ENCODE measurements at regions not wholly inside any gene's neighbourhood (a gene's known extent, or its start where the extent isn't known, plus 50 kb on each side); places are given as distances from the start of the nearest gene placed in this dataset.

GRCh38 chr16:65773301-65773874, 593.1 kb upstream of the CDH5 start:
- no peaks in the 10 kb centered on the region for H3K36me3 ChIP-seq (ENCODE audit: control insufficient read depth in 1 of 2, insufficient read depth in 2 of 2, low read length in 1 of 2)
- ATAC-seq (ENCODE audit: low FRiP score) (no peak), DNase-seq (no peak)
- H3K9me3 ChIP-seq (ENCODE audit: control insufficient read depth, low read length), result peaks cover 6% of the 10 kb centered on the region
- H3K27me3 ChIP-seq (ENCODE audit: control insufficient read depth in 1 of 2, insufficient read depth in 2 of 2, low read length in 1 of 2), result no peaks in the 10 kb centered on the region
- no peak overlapping the region for H3K27ac ChIP-seq (ENCODE audit: low read depth in 1 of 2, low read length in 2 of 2)
- no peaks in the 10 kb centered on the region for H3K4me1 ChIP-seq (ENCODE audit: control insufficient read depth in 1 of 2, insufficient read depth in 2 of 2, low read length in 2 of 2)
- no peak overlapping the region for H3K4me3 ChIP-seq (ENCODE audit: low read length in 2 of 2)
- WGBS, 2 donors, result 79 to 86% methylated on average over 10 of the region's 10 CpGs
- intact Hi-C loops (cut with DNase I), result no loop called here

GRCh38 chr16:65772134-65772732, 594.3 kb upstream of the CDH5 start:
- peaks cover 6% of the 10 kb centered on the region for H3K9me3 ChIP-seq (ENCODE audit: control insufficient read depth, low read length)
- no peak for DNase-seq

GRCh38 chr16:65771707-65772106, 594.8 kb upstream of the CDH5 start:
- DNase-seq (no peak), ATAC-seq (ENCODE audit: low FRiP score) (no peak)
- Histone ChIP-seq H3K4me1 (ENCODE audit: control insufficient read depth in 1 of 2, insufficient read depth in 2 of 2, low read length in 2 of 2) (no peaks in the 10 kb centered on the region), H3K9me3 (ENCODE audit: control insufficient read depth, low read length) (peaks cover 6% of the 10 kb centered on the region), H3K36me3 (ENCODE audit: control insufficient read depth in 1 of 2, insufficient read depth in 2 of 2, low read length in 1 of 2) (no peaks in the 10 kb centered on the region), H3K27me3 (ENCODE audit: control insufficient read depth in 1 of 2, insufficient read depth in 2 of 2, low read length in 1 of 2) (no peaks in the 10 kb centered on the region), H3K4me3 (ENCODE audit: low read length in 2 of 2) (no peak overlapping the region), H3K27ac (ENCODE audit: low read depth in 1 of 2, low read length in 2 of 2) (no peak overlapping the region)
- intact Hi-C loops (cut with DNase I), result no loop called here
- WGBS, 2 donors, result 33 to 47% methylated on average over 1 of the region's 1 CpG

More at GRCh38 chr16:65772134-65772732, 594.3 kb upstream of the CDH5 start:
- intact Hi-C loops (cut with DNase I), result no loop called here
- ATAC-seq (ENCODE audit: low FRiP score), result no peak
- Histone ChIP-seq H3K4me1 (ENCODE audit: control insufficient read depth in 1 of 2, insufficient read depth in 2 of 2, low read length in 2 of 2) (no peaks in the 10 kb centered on the region), H3K27ac (ENCODE audit: low read depth in 1 of 2, low read length in 2 of 2) (no peak overlapping the region), H3K27me3 (ENCODE audit: control insufficient read depth in 1 of 2, insufficient read depth in 2 of 2, low read length in 1 of 2) (no peaks in the 10 kb centered on the region), H3K36me3 (ENCODE audit: control insufficient read depth in 1 of 2, insufficient read depth in 2 of 2, low read length in 1 of 2) (no peaks in the 10 kb centered on the region), H3K4me3 (ENCODE audit: low read length in 2 of 2) (no peak overlapping the region)
- WGBS, 2 donors, result 75 to 82% methylated on average over 5 of the region's 5 CpGs

- DNase-seq (no peak), ATAC-seq (ENCODE audit: low FRiP score) (no peak)
- Histone ChIP-seq H3K36me3 (ENCODE audit: control insufficient read depth in 1 of 2, insufficient read depth in 2 of 2, low read length in 1 of 2) (no peaks in the 10 kb centered on the region), H3K9me3 (ENCODE audit: control insufficient read depth, low read length) (peaks cover 4% of the 10 kb centered on the region), H3K27ac (ENCODE audit: low read depth in 1 of 2, low read length in 2 of 2) (no peak overlapping the region), H3K4me3 (ENCODE audit: low read length in 2 of 2) (no peak overlapping the region), H3K27me3 (ENCODE audit: control insufficient read depth in 1 of 2, insufficient read depth in 2 of 2, low read length in 1 of 2) (no peaks in the 10 kb centered on the region), H3K4me1 (ENCODE audit: control insufficient read depth in 1 of 2, insufficient read depth in 2 of 2, low read length in 2 of 2) (no peaks in the 10 kb centered on the region)
- 88 to 99% methylated on average over 1 of the region's 1 CpG for WGBS, 2 donors
- intact Hi-C loops (cut with DNase I), result no loop called here
Measured at GRCh38 chr16:65770752-65771151, 595.7 kb upstream of the CDH5 start.

GRCh38 chr16:65769776-65770438, 596.6 kb upstream of the CDH5 start:
- Histone ChIP-seq H3K4me3 (ENCODE audit: low read length in 2 of 2) (no peak overlapping the region), H3K4me1 (ENCODE audit: control insufficient read depth in 1 of 2, insufficient read depth in 2 of 2, low read length in 2 of 2) (no peaks in the 10 kb centered on the region), H3K27ac (ENCODE audit: low read depth in 1 of 2, low read length in 2 of 2) (no peak overlapping the region), H3K27me3 (ENCODE audit: control insufficient read depth in 1 of 2, insufficient read depth in 2 of 2, low read length in 1 of 2) (no peaks in the 10 kb centered on the region), H3K36me3 (ENCODE audit: control insufficient read depth in 1 of 2, insufficient read depth in 2 of 2, low read length in 1 of 2) (no peaks in the 10 kb centered on the region), H3K9me3 (ENCODE audit: control insufficient read depth, low read length) (peaks cover 4% of the 10 kb centered on the region)
- ATAC-seq (ENCODE audit: low FRiP score), result no peak
- 95 to 100% methylated on average over 1 of the region's 1 CpG for WGBS, 2 donors
- DNase-seq, result no peak
- intact Hi-C loops (cut with DNase I), result no loop called here

GRCh38 chr16:65769055-65769465, 597.4 kb upstream of the CDH5 start:
- peaks cover 4% of the 10 kb centered on the region for H3K9me3 ChIP-seq (ENCODE audit: control insufficient read depth, low read length)
- no peaks in the 10 kb centered on the region for H3K27me3 ChIP-seq (ENCODE audit: control insufficient read depth in 1 of 2, insufficient read depth in 2 of 2, low read length in 1 of 2)
- ATAC-seq (ENCODE audit: low FRiP score), result no peak
- WGBS, 2 donors, result 70 to 79% methylated on average over 1 of the region's 1 CpG
- H3K4me1 ChIP-seq (ENCODE audit: control insufficient read depth in 1 of 2, insufficient read depth in 2 of 2, low read length in 2 of 2), result no peaks in the 10 kb centered on the region
- H3K27ac ChIP-seq (ENCODE audit: low read depth in 1 of 2, low read length in 2 of 2), result no peak overlapping the region
- H3K36me3 ChIP-seq (ENCODE audit: control insufficient read depth in 1 of 2, insufficient read depth in 2 of 2, low read length in 1 of 2), result no peaks in the 10 kb centered on the region
- no peak for DNase-seq
- no peak overlapping the region for H3K4me3 ChIP-seq (ENCODE audit: low read length in 2 of 2)
- intact Hi-C loops (cut with DNase I), result no loop called here

GRCh38 chr16:65767125-65767524, 599.4 kb upstream of the CDH5 start:
- Histone ChIP-seq H3K4me1 (ENCODE audit: control insufficient read depth in 1 of 2, insufficient read depth in 2 of 2, low read length in 2 of 2) (no peaks in the 10 kb centered on the region), H3K36me3 (ENCODE audit: control insufficient read depth in 1 of 2, insufficient read depth in 2 of 2, low read length in 1 of 2) (no peaks in the 10 kb centered on the region), H3K4me3 (ENCODE audit: low read length in 2 of 2) (no peak overlapping the region), H3K27me3 (ENCODE audit: control insufficient read depth in 1 of 2, insufficient read depth in 2 of 2, low read length in 1 of 2) (no peaks in the 10 kb centered on the region), H3K27ac (ENCODE audit: low read depth in 1 of 2, low read length in 2 of 2) (no peak overlapping the region), H3K9me3 (ENCODE audit: control insufficient read depth, low read length) (peaks cover 4% of the 10 kb centered on the region)
- intact Hi-C loops (cut with DNase I), result no loop called here
- no peak for DNase-seq
- 85 to 91% methylated on average over 4 of the region's 4 CpGs for WGBS, 2 donors
- ATAC-seq (ENCODE audit: low FRiP score), result no peak

GRCh38 chr16:65763640-65764305, 602.7 kb upstream of the CDH5 start:
- Histone ChIP-seq H3K4me1 (ENCODE audit: control insufficient read depth in 1 of 2, insufficient read depth in 2 of 2, low read length in 2 of 2) (no peaks in the 10 kb centered on the region), H3K27me3 (ENCODE audit: control insufficient read depth in 1 of 2, insufficient read depth in 2 of 2, low read length in 1 of 2) (no peaks in the 10 kb centered on the region), H3K9me3 (ENCODE audit: control insufficient read depth, low read length) (no peaks in the 10 kb centered on the region), H3K27ac (ENCODE audit: low read depth in 1 of 2, low read length in 2 of 2) (no peak overlapping the region), H3K4me3 (ENCODE audit: low read length in 2 of 2) (no peak overlapping the region), H3K36me3 (ENCODE audit: control insufficient read depth in 1 of 2, insufficient read depth in 2 of 2, low read length in 1 of 2) (no peaks in the 10 kb centered on the region)
- ATAC-seq (ENCODE audit: low FRiP score), result no peak
- WGBS, 2 donors, result 92 to 93% methylated on average over 7 of the region's 7 CpGs
- intact Hi-C loops (cut with DNase I), result no loop called here
- no peak for DNase-seq
